ENCODE measurements at regions not wholly inside any gene's neighbourhood (a gene's known extent, or its start where the extent isn't known, plus 50 kb on each side); places are given as distances from the start of the nearest gene placed in this dataset.

- TF ChIP-seq CTCF (IDR thresholded peaks at IDR 0.05) = no peak
- no peak for TF ChIP-seq POLR2A (IDR thresholded peaks at IDR 0.05)
- no peak for TF ChIP-seq POLR2AphosphoS5 (IDR thresholded peaks at IDR 0.05)
Measured at GRCh38 chr2:122000556-122001340, 245.3 kb downstream of the TSN start.
